Fibroblast of villous mesenchyme (primary cell): ENCODE measurements at regions not wholly inside any gene's neighbourhood (a gene's known extent, or its start where the extent isn't known, plus 50 kb on each side); places are given as distances from the start of the nearest gene placed in this dataset.

Experiments used
- DNase-seq: peaks from one replicate; pipeline ENCODE4 v3.0.0-alpha.2; 2010; ENCODE audit warnings: low read depth
- H3K4me3 ChIP-seq: 2 replicates; pipeline ENCODE4 v1.5.1; 2011; ENCODE audit warnings: low read depth, mild to moderate bottlenecking, low read length
- CTCF ChIP-seq: IDR thresholded peaks from 2 replicates; pipeline ENCODE4 v1.5.1; 2012; ENCODE audit warnings: low read depth, mild to moderate bottlenecking, low read length; ENCODE audit not compliant: insufficient read depth

GRCh38 chr5:173527671-173528070 lies 88.8 kb downstream of the BOD1 start:
- DNase-seq = no peak
- H3K4me3 ChIP-seq = no peak overlapping the region
- no peak for TF ChIP-seq CTCF

- no peak for DNase-seq
- TF ChIP-seq CTCF = no peak
- H3K4me3 ChIP-seq = no peak overlapping the region
Measured at GRCh38 chr5:173524136-173524535, 92.3 kb downstream of the BOD1 start.

- no peak for DNase-seq
- no peak for TF ChIP-seq CTCF
Measured at GRCh38 chr5:173523388-173523787, 93.1 kb downstream of the BOD1 start.

GRCh38 chr5:173522518-173522917 lies 93.9 kb downstream of the BOD1 start:
- no peak overlapping the region for H3K4me3 ChIP-seq
- no peak for DNase-seq
- no peak for TF ChIP-seq CTCF

More at GRCh38 chr5:173523388-173523787, 93.1 kb downstream of the BOD1 start:
- H3K4me3 ChIP-seq = no peak overlapping the region

GRCh38 chr5:173518856-173519255 lies 97.6 kb downstream of the BOD1 start:
- no peak for TF ChIP-seq CTCF
- DNase-seq = no peak
- no peak overlapping the region for H3K4me3 ChIP-seq

GRCh38 chr5:173517648-173518047 lies 98.8 kb downstream of the BOD1 start:
- no peak for TF ChIP-seq CTCF
- H3K4me3 ChIP-seq = no peak overlapping the region
- DNase-seq = no peak

GRCh38 chr5:173515526-173515925 lies 100.9 kb downstream of the BOD1 start:
- peak; percentile 79 for DNase-seq
- no peak for TF ChIP-seq CTCF
- no peak overlapping the region for H3K4me3 ChIP-seq
